Fibroblast of lung (primary cell): ENCODE measurements at regions not wholly inside any gene's neighbourhood (a gene's known extent, or its start where the extent isn't known, plus 50 kb on each side); places are given as distances from the start of the nearest gene placed in this dataset.
"Not testable (repeated sequence)": the region's sequence is repeated elsewhere in the genome, so short reads cannot be mapped to it uniquely, and the experiment has no call there.

Experiments used
- EZH2 ChIP-seq: IDR thresholded peaks from 2 replicates; pipeline ENCODE4 v1.5.1; 2012; ENCODE audit warnings: low read length, control low read depth, mild to moderate bottlenecking; ENCODE audit errors: missing control alignments
- TF ChIP-seq, protein P1 (sequence below), 2 donors: IDR thresholded peaks in 1 of 2; conservative IDR thresholded peaks in 1 of 2; 1 replicate in 1 of 2; 2 replicates in 1 of 2; pipeline ENCODE4 v1.5.1; 2011 to 2012; ENCODE audit warnings: low read length in 2 of 2, control low read depth in 1 of 2, inconsistent platforms in 1 of 2, low read depth in 1 of 2, mild to moderate bottlenecking in 1 of 2

DNA sequence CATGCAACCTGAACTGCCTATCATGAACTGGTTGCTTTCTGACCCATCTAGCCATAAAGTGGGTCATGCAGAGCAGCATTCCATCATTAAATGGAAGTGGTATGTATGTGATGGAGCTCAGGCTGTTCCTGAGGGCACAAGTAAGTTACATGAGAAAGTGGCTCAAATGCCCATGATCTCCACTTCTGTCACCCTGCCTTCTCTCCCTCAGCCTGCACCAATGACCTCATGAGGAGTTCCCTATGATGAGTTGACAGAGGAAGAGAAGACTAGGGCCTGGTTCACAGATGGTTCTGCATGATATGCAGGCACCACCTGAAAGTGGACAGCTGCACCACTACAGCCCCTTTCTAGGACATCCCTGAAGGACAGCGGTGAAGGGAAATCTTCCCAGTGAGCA lies 127.7 kb upstream of the ZC3H12C start:
- TF ChIP-seq, protein P1, sequence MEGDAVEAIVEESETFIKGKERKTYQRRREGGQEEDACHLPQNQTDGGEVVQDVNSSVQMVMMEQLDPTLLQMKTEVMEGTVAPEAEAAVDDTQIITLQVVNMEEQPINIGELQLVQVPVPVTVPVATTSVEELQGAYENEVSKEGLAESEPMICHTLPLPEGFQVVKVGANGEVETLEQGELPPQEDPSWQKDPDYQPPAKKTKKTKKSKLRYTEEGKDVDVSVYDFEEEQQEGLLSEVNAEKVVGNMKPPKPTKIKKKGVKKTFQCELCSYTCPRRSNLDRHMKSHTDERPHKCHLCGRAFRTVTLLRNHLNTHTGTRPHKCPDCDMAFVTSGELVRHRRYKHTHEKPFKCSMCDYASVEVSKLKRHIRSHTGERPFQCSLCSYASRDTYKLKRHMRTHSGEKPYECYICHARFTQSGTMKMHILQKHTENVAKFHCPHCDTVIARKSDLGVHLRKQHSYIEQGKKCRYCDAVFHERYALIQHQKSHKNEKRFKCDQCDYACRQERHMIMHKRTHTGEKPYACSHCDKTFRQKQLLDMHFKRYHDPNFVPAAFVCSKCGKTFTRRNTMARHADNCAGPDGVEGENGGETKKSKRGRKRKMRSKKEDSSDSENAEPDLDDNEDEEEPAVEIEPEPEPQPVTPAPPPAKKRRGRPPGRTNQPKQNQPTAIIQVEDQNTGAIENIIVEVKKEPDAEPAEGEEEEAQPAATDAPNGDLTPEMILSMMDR (conservative IDR thresholded peaks at IDR 0.05 in 1 of 2, IDR thresholded peaks at IDR 0.05 in 1 of 2; ENCODE audit: low read depth in 1 of 2, low read length in 2 of 2): not testable (repeated sequence)
- TF ChIP-seq EZH2: not testable (repeated sequence)
